ENCODE measurements at regions not wholly inside any gene's neighbourhood (a gene's known extent, or its start where the extent isn't known, plus 50 kb on each side); places are given as distances from the start of the nearest gene placed in this dataset.

DNA sequence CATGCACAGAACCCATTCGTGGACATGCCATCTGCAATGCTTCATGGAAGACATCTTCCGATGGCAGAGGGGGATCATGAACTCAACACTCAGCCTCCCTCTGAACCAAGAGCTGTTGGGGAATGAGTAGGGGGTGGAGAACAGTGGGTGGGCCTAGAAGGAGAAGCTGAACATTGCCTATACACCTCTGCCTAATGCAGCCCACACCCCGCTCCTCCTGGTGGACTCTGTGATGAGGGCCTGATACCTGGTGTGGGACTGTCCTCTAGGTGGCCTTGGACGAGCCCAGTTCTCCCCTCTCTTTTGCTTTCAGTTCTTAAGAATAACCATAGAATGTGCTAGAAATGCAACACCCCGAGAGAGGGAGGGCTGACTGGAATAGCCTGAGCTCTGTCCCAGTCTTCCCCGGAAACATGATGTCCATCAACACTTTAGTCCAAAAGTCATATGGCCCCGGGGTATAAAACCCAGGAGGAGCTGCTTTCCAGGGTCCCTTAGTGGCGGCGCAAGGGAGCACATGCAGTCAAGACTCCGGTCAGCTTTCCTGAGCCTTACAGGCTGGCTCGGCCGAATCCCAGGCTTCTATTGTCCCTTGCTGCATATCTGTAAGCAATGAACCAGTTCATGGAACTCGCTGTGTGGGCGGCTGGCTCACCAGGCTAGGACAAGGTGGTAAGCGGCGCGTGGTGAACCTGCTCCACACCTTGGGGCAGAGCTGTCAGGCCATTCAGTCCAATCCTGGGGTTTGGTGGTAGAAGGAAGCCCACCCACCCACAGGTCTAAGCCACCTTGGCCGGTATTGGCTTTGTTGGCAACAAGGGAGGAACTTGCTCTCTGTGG lies 216.9 kb downstream of the CTTN start:
- no peaks in the 10 kb centered on the region for H3K36me3 Mint-ChIP-seq

DNA sequence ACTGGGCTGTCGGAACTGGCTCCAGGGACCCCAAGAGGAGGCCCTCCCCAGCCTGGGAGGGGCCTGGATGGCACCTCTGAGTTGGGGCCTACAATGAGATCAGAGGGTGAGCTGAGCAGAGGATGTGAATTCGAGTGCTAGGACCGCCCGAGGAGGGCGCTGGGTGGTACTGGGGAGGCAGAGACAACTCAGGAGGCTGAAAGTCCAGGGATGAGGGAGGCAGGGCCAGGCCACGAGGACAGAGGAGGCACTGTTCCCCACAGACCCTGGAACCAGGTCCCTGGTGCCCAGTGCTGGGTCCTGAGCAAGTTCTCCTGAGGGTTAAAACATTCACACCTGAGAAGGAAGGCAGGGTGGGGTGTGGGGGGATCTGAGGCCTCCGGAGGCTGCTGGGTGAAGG lies 218.0 kb downstream of the CTTN start:
- intact Hi-C loops (cut with micrococcal nuclease), result no loop called here
- H3K4me1 ChIP-seq (ENCODE audit: control insufficient read depth in 2 of 2, insufficient read depth in 2 of 2, low read length in 2 of 2), result no peaks in the 10 kb centered on the region
- POLR2A ChIA-PET, result no interaction called here
- no peak for DNase-seq
- CTCF ChIA-PET, result no interaction called here
- H3K36me3 ChIP-seq (ENCODE audit: control insufficient read depth in 2 of 3, insufficient read depth in 3 of 3, low read length in 3 of 3), result no peaks in the 10 kb centered on the region
- no peak overlapping the region for H3K27ac ChIP-seq (ENCODE audit: low read depth, low read length)
- no peaks in the 10 kb centered on the region for H3K27me3 ChIP-seq (ENCODE audit: control insufficient read depth in 2 of 2, insufficient read depth in 2 of 2, low read length in 2 of 2)
- Mint-ChIP-seq H3K27me3 (peaks cover 0 to 5% (median 0%) of the 10 kb centered on the region in 5 donors), H3K36me3 (no peaks in the 10 kb centered on the region), H3K27ac (no peak overlapping the region), H3K4me3 (no peak overlapping the region), H3K4me1 (peaks cover 0 to 2% (median 0%) of the 10 kb centered on the region in 7 donors), H3K9me3 (peaks cover 0 to 5% (median 0%) of the 10 kb centered on the region in 11 donors)
- H3K9me3 ChIP-seq (ENCODE audit: control insufficient read depth in 2 of 3, low read length in 3 of 3), result peaks cover 0 to 4% (median 0%) of the 10 kb centered on the region in 3 experiments
- ATAC-seq, result no peak
- no peak overlapping the region for H3K4me3 ChIP-seq (ENCODE audit: low read length)

More for the DNA sequence above, 216.9 kb downstream of the CTTN start:
- intact Hi-C loops (cut with micrococcal nuclease), result no loop called here
- no peak overlapping the region for H3K27ac Mint-ChIP-seq
- peaks cover 0 to 5% (median 0%) of the 10 kb centered on the region in 5 donors for H3K27me3 Mint-ChIP-seq
- H3K27ac ChIP-seq (ENCODE audit: low read depth, low read length), result no peak overlapping the region
- DNase-seq (no peak), ATAC-seq (no peak)
- H3K4me1 ChIP-seq (ENCODE audit: control insufficient read depth in 2 of 2, insufficient read depth in 2 of 2, low read length in 2 of 2), result no peaks in the 10 kb centered on the region
- peaks cover 0 to 2% (median 0%) of the 10 kb centered on the region in 7 donors for H3K4me1 Mint-ChIP-seq
- peaks cover 0 to 5% (median 0%) of the 10 kb centered on the region in 11 donors for H3K9me3 Mint-ChIP-seq
- H3K4me3 Mint-ChIP-seq, result no peak overlapping the region
- POLR2A ChIA-PET, result no interaction called here
- no peaks in the 10 kb centered on the region for H3K36me3 ChIP-seq (ENCODE audit: control insufficient read depth in 2 of 3, insufficient read depth in 3 of 3, low read length in 3 of 3)
- CTCF ChIA-PET, result no interaction called here
- peaks cover 0 to 4% (median 0%) of the 10 kb centered on the region in 3 experiments for H3K9me3 ChIP-seq (ENCODE audit: control insufficient read depth in 2 of 3, low read length in 3 of 3)
- no peak overlapping the region for H3K4me3 ChIP-seq (ENCODE audit: low read length)
- H3K27me3 ChIP-seq (ENCODE audit: control insufficient read depth in 2 of 2, insufficient read depth in 2 of 2, low read length in 2 of 2), result no peaks in the 10 kb centered on the region

- Mint-ChIP-seq H3K4me1 (no peaks in the 10 kb centered on the region), H3K27ac (no peak overlapping the region), H3K27me3 (peaks cover 0 to 5% (median 0%) of the 10 kb centered on the region in 5 donors), H3K36me3 (no peaks in the 10 kb centered on the region), H3K4me3 (no peak overlapping the region), H3K9me3 (peaks cover 0 to 5% (median 2%) of the 10 kb centered on the region in 11 donors)
- peak; percentile 27 for ATAC-seq
- DNase-seq, result no peak
- POLR2A ChIA-PET, result no interaction called here
- Histone ChIP-seq H3K27me3 (ENCODE audit: control insufficient read depth in 2 of 2, insufficient read depth in 2 of 2, low read length in 2 of 2) (no peaks in the 10 kb centered on the region), H3K9me3 (ENCODE audit: control insufficient read depth in 2 of 3, low read length in 3 of 3) (peaks cover 0 to 4% (median 0%) of the 10 kb centered on the region in 3 experiments), H3K36me3 (ENCODE audit: control insufficient read depth in 2 of 3, insufficient read depth in 3 of 3, low read length in 3 of 3) (no peaks in the 10 kb centered on the region), H3K4me3 (ENCODE audit: low read length) (no peak overlapping the region), H3K4me1 (ENCODE audit: control insufficient read depth in 2 of 2, insufficient read depth in 2 of 2, low read length in 2 of 2) (no peaks in the 10 kb centered on the region), H3K27ac (ENCODE audit: low read depth, low read length) (no peak overlapping the region)
- CTCF ChIA-PET, result no interaction called here
- intact Hi-C loops (cut with micrococcal nuclease), result no loop called here
These were observed 218.8 kb downstream of the CTTN start for GRCh38 chr11:70616938-70617654.

DNA sequence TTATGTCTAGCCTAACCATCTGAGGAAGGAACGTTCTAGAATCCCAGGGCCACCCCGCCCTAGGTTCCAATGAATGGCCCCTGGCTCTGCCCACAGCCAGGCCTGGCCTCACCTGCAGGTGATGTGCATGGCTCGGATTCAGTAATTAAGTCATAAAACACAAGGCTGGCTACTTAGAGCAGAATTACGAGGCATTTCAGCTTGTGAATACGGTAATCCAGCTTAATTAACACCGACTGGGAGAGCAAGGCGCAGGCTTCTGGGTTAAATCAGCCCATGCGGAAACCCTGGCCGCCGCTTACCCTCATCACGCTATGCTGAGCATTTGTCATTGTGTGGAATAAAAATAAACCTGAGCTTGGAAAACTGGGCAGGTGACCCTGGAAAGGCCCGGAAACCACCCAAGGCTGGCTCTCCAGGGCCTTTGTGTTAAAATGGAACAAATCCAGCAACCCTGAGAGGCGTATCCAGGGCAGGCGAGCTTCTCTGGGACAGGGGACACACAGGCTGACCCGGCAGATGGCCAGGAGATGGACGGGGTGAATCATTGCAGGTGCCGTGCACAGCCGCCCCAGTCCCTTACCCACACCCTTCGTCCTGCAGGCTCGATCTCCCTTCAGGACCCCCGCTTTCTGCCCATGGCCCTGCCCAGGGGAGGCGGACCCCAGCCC lies 220.2 kb downstream of the CTTN start:
- Mint-ChIP-seq H3K27ac (no peak overlapping the region), H3K4me3 (no peak overlapping the region), H3K9me3 (peaks cover 0 to 5% (median 0%) of the 10 kb centered on the region in 11 donors), H3K27me3 (peaks cover 0 to 5% (median 0%) of the 10 kb centered on the region in 5 donors), H3K4me1 (no peaks in the 10 kb centered on the region), H3K36me3 (no peaks in the 10 kb centered on the region)
- Histone ChIP-seq H3K36me3 (ENCODE audit: control insufficient read depth in 2 of 3, insufficient read depth in 3 of 3, low read length in 3 of 3) (no peaks in the 10 kb centered on the region), H3K4me3 (ENCODE audit: low read length) (no peak overlapping the region), H3K27me3 (ENCODE audit: control insufficient read depth in 2 of 2, insufficient read depth in 2 of 2, low read length in 2 of 2) (no peaks in the 10 kb centered on the region), H3K9me3 (ENCODE audit: control insufficient read depth in 2 of 3, low read length in 3 of 3) (peaks cover 0 to 4% (median 0%) of the 10 kb centered on the region in 3 experiments), H3K27ac (ENCODE audit: low read depth, low read length) (no peak overlapping the region), H3K4me1 (ENCODE audit: control insufficient read depth in 2 of 2, insufficient read depth in 2 of 2, low read length in 2 of 2) (no peaks in the 10 kb centered on the region)
- POLR2A ChIA-PET, result no interaction called here
- intact Hi-C loops (cut with micrococcal nuclease), result no loop called here
- CTCF ChIA-PET, result no interaction called here
- ATAC-seq (no peak), DNase-seq (no peak)

DNA sequence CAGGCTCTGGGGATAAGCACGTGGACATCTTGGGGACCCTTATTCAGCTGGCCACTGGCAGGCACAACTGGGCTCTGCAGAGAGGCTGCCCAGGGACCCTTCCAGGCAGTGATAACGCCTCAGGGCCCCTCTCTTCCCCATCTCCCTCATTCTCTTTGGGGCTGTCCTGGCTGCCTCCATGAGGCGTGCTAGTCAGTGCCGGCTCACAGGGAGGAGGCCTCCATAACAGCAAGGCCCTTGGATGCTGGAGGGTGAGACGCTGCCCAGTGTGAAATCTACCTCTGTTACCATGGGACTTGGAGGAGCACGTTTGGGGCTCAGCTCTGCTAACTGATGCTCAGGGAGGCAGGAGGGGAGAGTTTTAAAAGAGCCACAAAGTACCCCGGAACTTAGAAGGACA lies 221.3 kb downstream of the CTTN start:
- intact Hi-C loops (cut with micrococcal nuclease), result no loop called here
- H3K36me3 Mint-ChIP-seq, result no peaks in the 10 kb centered on the region
- H3K27ac Mint-ChIP-seq, result no peak overlapping the region
- no peaks in the 10 kb centered on the region for H3K4me1 Mint-ChIP-seq
- Histone ChIP-seq H3K4me1 (ENCODE audit: control insufficient read depth in 2 of 2, insufficient read depth in 2 of 2, low read length in 2 of 2) (no peaks in the 10 kb centered on the region), H3K27me3 (ENCODE audit: control insufficient read depth in 2 of 2, insufficient read depth in 2 of 2, low read length in 2 of 2) (no peaks in the 10 kb centered on the region), H3K36me3 (ENCODE audit: control insufficient read depth in 2 of 3, insufficient read depth in 3 of 3, low read length in 3 of 3) (no peaks in the 10 kb centered on the region), H3K9me3 (ENCODE audit: control insufficient read depth in 2 of 3, low read length in 3 of 3) (peaks cover 0 to 4% (median 0%) of the 10 kb centered on the region in 3 experiments), H3K27ac (ENCODE audit: low read depth, low read length) (no peak overlapping the region), H3K4me3 (ENCODE audit: low read length) (no peak overlapping the region)
- ATAC-seq (no peak), DNase-seq (no peak)
- H3K9me3 Mint-ChIP-seq, result peaks cover 0 to 5% (median 0%) of the 10 kb centered on the region in 11 donors
- H3K4me3 Mint-ChIP-seq, result no peak overlapping the region
- CTCF ChIA-PET, result no interaction called here
- H3K27me3 Mint-ChIP-seq, result peaks cover 0 to 5% (median 0%) of the 10 kb centered on the region in 5 donors
- POLR2A ChIA-PET, result no interaction called here

GRCh38 chr11:70620510-70621184 lies 222.3 kb downstream of the CTTN start:
- intact Hi-C loops (cut with micrococcal nuclease), result no loop called here
- Histone ChIP-seq H3K4me3 (ENCODE audit: low read length) (no peak overlapping the region), H3K9me3 (ENCODE audit: control insufficient read depth in 2 of 3, low read length in 3 of 3) (peaks cover 0 to 1% (median 0%) of the 10 kb centered on the region in 3 experiments), H3K27me3 (ENCODE audit: control insufficient read depth in 2 of 2, insufficient read depth in 2 of 2, low read length in 2 of 2) (no peaks in the 10 kb centered on the region), H3K36me3 (ENCODE audit: control insufficient read depth in 2 of 3, insufficient read depth in 3 of 3, low read length in 3 of 3) (no peaks in the 10 kb centered on the region), H3K27ac (ENCODE audit: low read depth, low read length) (no peak overlapping the region), H3K4me1 (ENCODE audit: control insufficient read depth in 2 of 2, insufficient read depth in 2 of 2, low read length in 2 of 2) (no peaks in the 10 kb centered on the region)
- ATAC-seq, result no peak
- DNase-seq, result no peak
- POLR2A ChIA-PET, result no interaction called here
- peaks cover 0 to 5% (median 0%) of the 10 kb centered on the region in 5 donors for H3K27me3 Mint-ChIP-seq
- peaks cover 0 to 5% (median 0%) of the 10 kb centered on the region in 11 donors for H3K9me3 Mint-ChIP-seq
- CTCF ChIA-PET, result no interaction called here
- no peak overlapping the region for H3K27ac Mint-ChIP-seq
- no peaks in the 10 kb centered on the region for H3K4me1 Mint-ChIP-seq
- no peak overlapping the region for H3K4me3 Mint-ChIP-seq
- no peaks in the 10 kb centered on the region for H3K36me3 Mint-ChIP-seq
